ENCODE measurements at regions not wholly inside any gene's neighbourhood (a gene's known extent, or its start where the extent isn't known, plus 50 kb on each side); places are given as distances from the start of the nearest gene placed in this dataset.

GRCh38 chr11:97354576-97354975, 964.8 kb downstream of the JRKL start:
- CTCF ChIA-PET, result no interaction called here
- no peak for DNase-seq
- peaks cover 6% of the 10 kb centered on the region for H3K27me3 Mint-ChIP-seq (ENCODE audit: insufficient read depth, unreplicated experiment)
- no peaks in the 10 kb centered on the region for H3K4me1 ChIP-seq
- BruUV-seq (replicated peaks), result no TSS peak
- H3K27me3 ChIP-seq (replicated peaks; ENCODE audit: control insufficient read depth, insufficient read depth, low read length), result no peaks in the 10 kb centered on the region
- no peak overlapping the region for H3K27ac Mint-ChIP-seq (ENCODE audit: unreplicated experiment)
- H3K9me3 ChIP-seq, result no peaks in the 10 kb centered on the region
- no peaks in the 10 kb centered on the region for H3K4me1 Mint-ChIP-seq (ENCODE audit: low read depth, unreplicated experiment)
- no peak overlapping the region for H3K4me3 ChIP-seq (ENCODE audit: low read depth, low read length)
- no peak overlapping the region for H3K4me3 Mint-ChIP-seq (ENCODE audit: unreplicated experiment)
- H3K36me3 ChIP-seq (ENCODE audit: control insufficient read depth, insufficient read depth, low read length), result no peaks in the 10 kb centered on the region
- H3K36me3 Mint-ChIP-seq (ENCODE audit: insufficient read depth, unreplicated experiment), result no peaks in the 10 kb centered on the region
- no peaks in the 10 kb centered on the region for H3K9me3 Mint-ChIP-seq (ENCODE audit: unreplicated experiment)
- intact Hi-C loops (cut with micrococcal nuclease; ENCODE audit: unreplicated experiment), result no loop called here
- TF ChIP-seq CTCF (IDR thresholded peaks at IDR 0.05; ENCODE audit: insufficient read depth in 1 of 2, low read depth in 1 of 2, low read length in 1 of 2, severe bottlenecking in 1 of 2, unreplicated experiment in 1 of 2), result no peak
- POLR2A ChIA-PET, result no interaction called here

- Histone ChIP-seq H3K4me3 (ENCODE audit: low read depth, low read length) (no peak overlapping the region), H3K36me3 (ENCODE audit: control insufficient read depth, insufficient read depth, low read length) (no peaks in the 10 kb centered on the region), H3K9me3 (no peaks in the 10 kb centered on the region), H3K27me3 (replicated peaks; ENCODE audit: control insufficient read depth, insufficient read depth, low read length) (no peaks in the 10 kb centered on the region), H3K4me1 (no peaks in the 10 kb centered on the region)
- ChIA-PET CTCF (no interaction called here), POLR2A (no interaction called here)
- intact Hi-C loops (cut with micrococcal nuclease; ENCODE audit: unreplicated experiment), result no loop called here
- TF ChIP-seq CTCF (IDR thresholded peaks at IDR 0.05; ENCODE audit: insufficient read depth in 1 of 2, low read depth in 1 of 2, low read length in 1 of 2, severe bottlenecking in 1 of 2, unreplicated experiment in 1 of 2), result no peak
- Mint-ChIP-seq H3K9me3 (ENCODE audit: unreplicated experiment) (no peaks in the 10 kb centered on the region), H3K27me3 (ENCODE audit: insufficient read depth, unreplicated experiment) (peaks cover 6% of the 10 kb centered on the region), H3K4me3 (ENCODE audit: unreplicated experiment) (no peak overlapping the region), H3K36me3 (ENCODE audit: insufficient read depth, unreplicated experiment) (no peaks in the 10 kb centered on the region), H3K4me1 (ENCODE audit: low read depth, unreplicated experiment) (no peaks in the 10 kb centered on the region), H3K27ac (ENCODE audit: unreplicated experiment) (no peak overlapping the region)
- DNase-seq, result no peak
- BruUV-seq (replicated peaks), result no TSS peak
Measured at GRCh38 chr11:97355230-97355629, 965.4 kb downstream of the JRKL start.

- Histone ChIP-seq H3K36me3 (ENCODE audit: control insufficient read depth, insufficient read depth, low read length) (no peaks in the 10 kb centered on the region), H3K4me3 (ENCODE audit: low read depth, low read length) (no peak overlapping the region), H3K27me3 (replicated peaks; ENCODE audit: control insufficient read depth, insufficient read depth, low read length) (no peaks in the 10 kb centered on the region), H3K9me3 (no peaks in the 10 kb centered on the region), H3K4me1 (no peaks in the 10 kb centered on the region)
- no TSS peak for BruUV-seq (replicated peaks)
- no peaks in the 10 kb centered on the region for H3K4me1 Mint-ChIP-seq (ENCODE audit: low read depth, unreplicated experiment)
- no peak overlapping the region for H3K27ac Mint-ChIP-seq (ENCODE audit: unreplicated experiment)
- H3K36me3 Mint-ChIP-seq (ENCODE audit: insufficient read depth, unreplicated experiment), result no peaks in the 10 kb centered on the region
- DNase-seq, result no peak
- no peak overlapping the region for H3K4me3 Mint-ChIP-seq (ENCODE audit: unreplicated experiment)
- no peaks in the 10 kb centered on the region for H3K9me3 Mint-ChIP-seq (ENCODE audit: unreplicated experiment)
- intact Hi-C loops (cut with micrococcal nuclease; ENCODE audit: unreplicated experiment), result no loop called here
- peaks cover 6% of the 10 kb centered on the region for H3K27me3 Mint-ChIP-seq (ENCODE audit: insufficient read depth, unreplicated experiment)
- CTCF ChIA-PET, result no interaction called here
- POLR2A ChIA-PET, result no interaction called here
- TF ChIP-seq CTCF (IDR thresholded peaks at IDR 0.05; ENCODE audit: insufficient read depth in 1 of 2, low read depth in 1 of 2, low read length in 1 of 2, severe bottlenecking in 1 of 2, unreplicated experiment in 1 of 2), result no peak
Measured at GRCh38 chr11:97356144-97356543, 966.3 kb downstream of the JRKL start.
